GM23338 (cell line): ENCODE measurements at regions not wholly inside any gene's neighbourhood (a gene's known extent, or its start where the extent isn't known, plus 50 kb on each side); places are given as distances from the start of the nearest gene placed in this dataset.

Experiments
- CREB1 ChIP-seq: fragments of 250-450 bp; sonication (Bioruptor Pico); IDR thresholded peaks from 2 replicates; pipeline ENCODE4 v1.5.0; 2020; ENCODE audit warnings: low read depth, mild to moderate bottlenecking, moderate library complexity
- CTCF ChIP-seq, 2 experiments: fragments of 200-600 bp in 1 of 2; sonication (generic) in 1 of 2; conservative IDR thresholded peaks; 2 replicates each; pipeline versions ENCODE4 v1.5.1 to v1.6.1; 2016 to 2017; ENCODE audit warnings: antibody characterized with exemption in 2 of 2, low read depth in 2 of 2, mild to moderate bottlenecking in 2 of 2, moderate library complexity in 1 of 2
- EZH2 ChIP-seq: fragments of 200-600 bp; sonication (generic); IDR thresholded peaks from one replicate; pipeline ENCODE4 v1.8.0; 2017; ENCODE audit warnings: antibody characterized with exemption, mild to moderate bottlenecking, low read depth; ENCODE audit not compliant: unreplicated experiment
- EZH2phosphoT487 ChIP-seq: fragments of 200-600 bp; sonication (generic); IDR thresholded peaks from one replicate; pipeline ENCODE4 v1.8.1; 2018; ENCODE audit warnings: antibody characterized with exemption; ENCODE audit not compliant: unreplicated experiment
- JUNB ChIP-seq: IDR thresholded peaks from one replicate; pipeline ENCODE4 v1.6.1; 2016; ENCODE audit warnings: antibody characterized with exemption; ENCODE audit not compliant: unreplicated experiment
- POLR2AphosphoS5 ChIP-seq: IDR thresholded peaks from 2 replicates; pipeline ENCODE4 v1.6.1; 2016; ENCODE audit warnings: antibody characterized with exemption, low read depth
- TF ChIP-seq, protein P1 (sequence below): IDR thresholded peaks from one replicate; pipeline ENCODE4 v1.6.1; 2018; ENCODE audit warnings: antibody characterized with exemption; ENCODE audit not compliant: unreplicated experiment

- TF ChIP-seq POLR2AphosphoS5 = no peak
- TF ChIP-seq CTCF (conservative IDR thresholded peaks at IDR 0.05; ENCODE audit: low read depth in 2 of 2) = peak; percentile 46 to 55; a peak in 3 of 4 replicates
- TF ChIP-seq, protein P1, sequence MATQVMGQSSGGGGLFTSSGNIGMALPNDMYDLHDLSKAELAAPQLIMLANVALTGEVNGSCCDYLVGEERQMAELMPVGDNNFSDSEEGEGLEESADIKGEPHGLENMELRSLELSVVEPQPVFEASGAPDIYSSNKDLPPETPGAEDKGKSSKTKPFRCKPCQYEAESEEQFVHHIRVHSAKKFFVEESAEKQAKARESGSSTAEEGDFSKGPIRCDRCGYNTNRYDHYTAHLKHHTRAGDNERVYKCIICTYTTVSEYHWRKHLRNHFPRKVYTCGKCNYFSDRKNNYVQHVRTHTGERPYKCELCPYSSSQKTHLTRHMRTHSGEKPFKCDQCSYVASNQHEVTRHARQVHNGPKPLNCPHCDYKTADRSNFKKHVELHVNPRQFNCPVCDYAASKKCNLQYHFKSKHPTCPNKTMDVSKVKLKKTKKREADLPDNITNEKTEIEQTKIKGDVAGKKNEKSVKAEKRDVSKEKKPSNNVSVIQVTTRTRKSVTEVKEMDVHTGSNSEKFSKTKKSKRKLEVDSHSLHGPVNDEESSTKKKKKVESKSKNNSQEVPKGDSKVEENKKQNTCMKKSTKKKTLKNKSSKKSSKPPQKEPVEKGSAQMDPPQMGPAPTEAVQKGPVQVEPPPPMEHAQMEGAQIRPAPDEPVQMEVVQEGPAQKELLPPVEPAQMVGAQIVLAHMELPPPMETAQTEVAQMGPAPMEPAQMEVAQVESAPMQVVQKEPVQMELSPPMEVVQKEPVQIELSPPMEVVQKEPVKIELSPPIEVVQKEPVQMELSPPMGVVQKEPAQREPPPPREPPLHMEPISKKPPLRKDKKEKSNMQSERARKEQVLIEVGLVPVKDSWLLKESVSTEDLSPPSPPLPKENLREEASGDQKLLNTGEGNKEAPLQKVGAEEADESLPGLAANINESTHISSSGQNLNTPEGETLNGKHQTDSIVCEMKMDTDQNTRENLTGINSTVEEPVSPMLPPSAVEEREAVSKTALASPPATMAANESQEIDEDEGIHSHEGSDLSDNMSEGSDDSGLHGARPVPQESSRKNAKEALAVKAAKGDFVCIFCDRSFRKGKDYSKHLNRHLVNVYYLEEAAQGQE = no peak
- TF ChIP-seq EZH2phosphoT487 = no peak
- TF ChIP-seq EZH2 = no peak
- TF ChIP-seq CREB1 (CRISPR knock-in tag) = no peak
- no peak for TF ChIP-seq JUNB
Measured at GRCh38 chr2:225122583-225123486, 80.6 kb upstream of the DOCK10 start.
